ENCODE measurements at regions not wholly inside any gene's neighbourhood (a gene's known extent, or its start where the extent isn't known, plus 50 kb on each side); places are given as distances from the start of the nearest gene placed in this dataset.

- TF ChIP-seq CTCF (IDR thresholded peaks at IDR 0.05; ENCODE audit: low read length), result no peak
- no peak for TF ChIP-seq EZH2 (optimal IDR thresholded peaks at IDR 0.05; ENCODE audit: low read depth, low read length)
- TF ChIP-seq EZH2phosphoT487 (IDR thresholded peaks at IDR 0.05; ENCODE audit: low read length), result no peak
Measured at GRCh38 chr6:168943231-168943905, 310.3 kb downstream of the THBS2 start.
